HCT116 (cell line): ENCODE measurements at regions not wholly inside any gene's neighbourhood (a gene's known extent, or its start where the extent isn't known, plus 50 kb on each side); places are given as distances from the start of the nearest gene placed in this dataset.

Experiments used
- ATAC-seq: fragments of 200-7000 bp; cut with Tn5 transposase; 2 replicates; pipeline ENCODE4 v1.9.1; 2020; ENCODE audit warnings: mild to moderate bottlenecking, moderate library complexity
- BruUV-seq: library from RNA; stranded (reverse); fragments of 400-500 nt; replicated peaks from 2 replicates; lab custom pipeline; 2021; lab: Mats Ljungman, UMichigan
- CTCF ChIA-PET: fragments of 300-600 bp; sonication (Branson Sonifier 250); formaldehyde crosslinking; loops from one replicate; lab custom pipeline; 2021; ENCODE audit warnings: antibody characterized with exemption; lab: Charles Lee
- POLR2A ChIA-PET: fragments of 300-600, 350-600 bp; sonication (Branson Sonifier 250); formaldehyde crosslinking; loops from one replicate; lab custom pipeline; 2021; ENCODE audit warnings: antibody characterized with exemption; lab: Charles Lee
- RAD21 ChIA-PET, 2 experiments: fragments of 300-600 bp; sonication (Branson Sonifier 250); formaldehyde crosslinking; loops; one replicate each; lab custom pipeline; 2023; ENCODE audit warnings: low total read pairs in 2 of 2; ENCODE audit not compliant: uncharacterized antibody in 2 of 2, unreplicated experiment in 2 of 2, low non-redundant PET in 1 of 2; lab: Charles Lee
- DNase-seq: peaks from one replicate; pipeline ENCODE4 v3.0.0-alpha.2; 2010; ENCODE audit warnings: low read depth, low spot score
- H2AFZ ChIP-seq: fragments of 200-600 bp; shearing (Covaris generic), sonication (generic); 2 replicates; pipeline ENCODE4 v1.6.1; 2017; ENCODE audit warnings: low read depth, mixed run types, mixed read lengths, antibody characterized with exemption, low read length; ENCODE audit not compliant: poor library complexity, severe bottlenecking
- H3K27ac ChIP-seq: 2 replicates; pipeline ENCODE4 v1.5.1; 2012; ENCODE audit warnings: low read depth, low read length
- H3K27me3 ChIP-seq: fragments of 200-600 bp; sonication (generic); 2 replicates; pipeline ENCODE4 v1.6.1; 2016; ENCODE audit warnings: mixed run types, low read length, mixed read lengths; ENCODE audit not compliant: insufficient read depth
- H3K36me3 ChIP-seq, 2 experiments: fragments of 200-500 bp in 1 of 2; fragments of 200-600 bp in 1 of 2; sonication (Bioruptor generic) in 1 of 2; sonication (generic) in 1 of 2; 2 replicates each; pipeline versions ENCODE4 v1.5.1 to v1.6.1; 2014 to 2016; ENCODE audit warnings: low read length in 2 of 2, inconsistent platforms in 1 of 2, mixed read lengths in 1 of 2, mixed run types in 1 of 2; ENCODE audit not compliant: insufficient read depth in 2 of 2, control insufficient read depth in 1 of 2
- H3K4me1 ChIP-seq, 2 experiments: fragments of 200-600 bp in 1 of 2; sonication (generic) in 1 of 2; 2 replicates each; pipeline versions ENCODE4 v1.5.1 to v1.6.1; 2012 to 2017; ENCODE audit warnings: low read length in 2 of 2, inconsistent platforms in 1 of 2, mild to moderate bottlenecking in 1 of 2, mixed read lengths in 1 of 2, mixed run types in 1 of 2, moderate library complexity in 1 of 2; ENCODE audit not compliant: insufficient read depth in 2 of 2, control insufficient read depth in 1 of 2
- H3K4me2 ChIP-seq: fragments of 200-600 bp; sonication (generic); 2 replicates; pipeline ENCODE4 v1.6.1; 2017; ENCODE audit warnings: mixed run types, low read length, mixed read lengths
- H3K4me3 ChIP-seq, 2 experiments: fragments of 200-600 bp in 1 of 2; sonication (generic) in 1 of 2; replicated peaks in 1 of 2; 2 replicates each; pipeline ENCODE4 v1.5.1; 2011 to 2016; ENCODE audit warnings: low read length in 2 of 2, control low read depth in 1 of 2, low read depth in 1 of 2, mild to moderate bottlenecking in 1 of 2, mixed read lengths in 1 of 2, mixed run types in 1 of 2
- H3K79me2 ChIP-seq: fragments of 200-600 bp; sonication (generic); 2 replicates; pipeline ENCODE4 v1.6.1; 2017; ENCODE audit warnings: mild to moderate bottlenecking, mixed run types, low read length, moderate library complexity, mixed read lengths; ENCODE audit not compliant: insufficient read depth
- H3K9ac ChIP-seq: fragments of 200-600 bp; sonication (generic); 2 replicates; pipeline ENCODE4 v1.6.1; 2016; ENCODE audit warnings: low read length, mixed read lengths
- H3K9me2 ChIP-seq: fragments of 200-600 bp; sonication (generic), shearing (Covaris generic); 2 replicates; pipeline ENCODE4 v1.6.1; 2017; ENCODE audit warnings: mixed run types, mild to moderate bottlenecking, moderate library complexity; ENCODE audit not compliant: insufficient read depth
- H3K9me3 ChIP-seq, 2 experiments: fragments of 200-500 bp in 1 of 2; fragments of 200-600 bp in 1 of 2; sonication (Bioruptor generic) in 1 of 2; sonication (generic) in 1 of 2; 2 replicates each; pipeline ENCODE4 v1.6.1; 2014 to 2017; ENCODE audit warnings: low read length in 2 of 2, mixed read lengths in 2 of 2, inconsistent platforms in 1 of 2, low read depth in 1 of 2, mild to moderate bottlenecking in 1 of 2, mixed run types in 1 of 2, moderate library complexity in 1 of 2; ENCODE audit not compliant: control insufficient read depth in 1 of 2, insufficient read depth in 1 of 2
- H4K20me1 ChIP-seq: fragments of 200-600 bp; sonication (generic), shearing (Covaris generic); 2 replicates; pipeline ENCODE4 v1.6.1; 2017; ENCODE audit warnings: mixed run types, mild to moderate bottlenecking, moderate library complexity; ENCODE audit not compliant: insufficient read depth
- CBX3 ChIP-seq: IDR thresholded peaks from 2 replicates; pipeline ENCODE4 v1.6.1; 2012; ENCODE audit warnings: low read depth
- CEBPB ChIP-seq: IDR thresholded peaks from 2 replicates; pipeline ENCODE4 v1.6.1; 2012; ENCODE audit warnings: low read depth
- EGR1 ChIP-seq: IDR thresholded peaks from 2 replicates; pipeline ENCODE4 v1.6.1; 2012; ENCODE audit warnings: low read depth
- JUND ChIP-seq: IDR thresholded peaks from 2 replicates; pipeline ENCODE4 v1.6.1; 2012
- POLR2A ChIP-seq: IDR thresholded peaks from 2 replicates; pipeline ENCODE4 v1.7.0; 2011; ENCODE audit warnings: borderline replicate concordance; ENCODE audit not compliant: insufficient read depth, insufficient read length; ENCODE audit errors: extremely low read depth
- POLR2AphosphoS5 ChIP-seq: IDR thresholded peaks from 2 replicates; pipeline ENCODE4 v1.6.1; 2011; ENCODE audit warnings: mild to moderate bottlenecking, low read depth, low read length, moderate library complexity
- RAD21 ChIP-seq: IDR thresholded peaks from 2 replicates; pipeline ENCODE4 v1.6.1; 2012; ENCODE audit warnings: low read depth, mild to moderate bottlenecking
- SIN3A ChIP-seq: IDR thresholded peaks from 2 replicates; pipeline ENCODE4 v1.6.1; 2012; ENCODE audit warnings: low read depth
- SP1 ChIP-seq: IDR thresholded peaks from 2 replicates; pipeline ENCODE4 v1.6.1; 2012; ENCODE audit warnings: low read depth
- ZFX ChIP-seq: fragments of 450-650 bp; IDR thresholded peaks from 2 replicates; pipeline ENCODE4 v1.6.1; 2017
- ZNF274 ChIP-seq: fragments of 200-500 bp; sonication (Bioruptor generic); IDR thresholded peaks from 2 replicates; pipeline ENCODE4 v1.6.1; 2014; ENCODE audit warnings: mild to moderate bottlenecking, low read depth, low read length, inconsistent platforms
- intact Hi-C: fragments of 100-400 bp; cut with micrococcal nuclease; formaldehyde crosslinking; loops from 2 replicates; pipeline ENCODE4 v1.10.0; 2022
- TF ChIP-seq, protein P1 (sequence below): IDR thresholded peaks from 2 replicates; pipeline ENCODE4 v1.6.1; 2012; ENCODE audit warnings: low read depth
- TF ChIP-seq, protein P2 (sequence below): IDR thresholded peaks from 2 replicates; pipeline ENCODE4 v1.6.1; 2012
- TF ChIP-seq, protein P3 (sequence below): IDR thresholded peaks from 2 replicates; pipeline ENCODE4 v1.6.1; 2012

DNA sequence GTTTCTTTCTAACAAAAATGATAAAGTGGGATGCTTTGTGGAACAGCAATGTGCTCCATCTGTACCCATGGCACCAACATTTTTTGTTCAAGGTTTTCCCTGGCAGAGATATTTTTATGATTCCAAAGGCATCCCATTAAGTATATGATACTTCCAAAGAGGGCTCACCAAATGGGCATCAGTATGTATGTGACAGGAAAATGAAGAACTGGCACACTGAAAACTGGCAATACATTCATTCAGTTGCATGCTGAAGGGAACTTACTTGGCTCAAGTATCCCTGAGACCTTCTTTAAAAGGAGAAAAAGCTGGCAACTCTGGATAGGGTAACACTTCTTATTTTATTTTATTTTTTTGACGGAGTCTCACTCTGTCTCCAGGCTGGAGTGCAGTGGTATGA is 249.8 kb downstream of the IL20RB start:
- Histone ChIP-seq H3K79me2 (no peaks in the 10 kb centered on the region), H3K4me2 (no peak overlapping the region), H3K9me2 (no peaks in the 10 kb centered on the region), H3K36me3 (no peaks in the 10 kb centered on the region), H3K4me1 (no peaks in the 10 kb centered on the region), H4K20me1 (no peaks in the 10 kb centered on the region), H3K4me3 (no peak overlapping the region), H3K9me3 (no peaks in the 10 kb centered on the region), H3K9ac (no peak overlapping the region), H2AFZ (no peak overlapping the region), H3K27me3 (peaks cover 22% of the 10 kb centered on the region), H3K27ac (no peak overlapping the region)
- ATAC-seq (no peak), DNase-seq (no peak)
- RAD21 ChIA-PET: no interaction called here
- intact Hi-C loops: no loop called here
- BruUV-seq: no TSS peak
- POLR2A ChIA-PET: no interaction called here
- no peak for TF ChIP-seq RAD21
- no peak for TF ChIP-seq ZFX
- no peak for TF ChIP-seq SP1
- TF ChIP-seq, protein P1, sequence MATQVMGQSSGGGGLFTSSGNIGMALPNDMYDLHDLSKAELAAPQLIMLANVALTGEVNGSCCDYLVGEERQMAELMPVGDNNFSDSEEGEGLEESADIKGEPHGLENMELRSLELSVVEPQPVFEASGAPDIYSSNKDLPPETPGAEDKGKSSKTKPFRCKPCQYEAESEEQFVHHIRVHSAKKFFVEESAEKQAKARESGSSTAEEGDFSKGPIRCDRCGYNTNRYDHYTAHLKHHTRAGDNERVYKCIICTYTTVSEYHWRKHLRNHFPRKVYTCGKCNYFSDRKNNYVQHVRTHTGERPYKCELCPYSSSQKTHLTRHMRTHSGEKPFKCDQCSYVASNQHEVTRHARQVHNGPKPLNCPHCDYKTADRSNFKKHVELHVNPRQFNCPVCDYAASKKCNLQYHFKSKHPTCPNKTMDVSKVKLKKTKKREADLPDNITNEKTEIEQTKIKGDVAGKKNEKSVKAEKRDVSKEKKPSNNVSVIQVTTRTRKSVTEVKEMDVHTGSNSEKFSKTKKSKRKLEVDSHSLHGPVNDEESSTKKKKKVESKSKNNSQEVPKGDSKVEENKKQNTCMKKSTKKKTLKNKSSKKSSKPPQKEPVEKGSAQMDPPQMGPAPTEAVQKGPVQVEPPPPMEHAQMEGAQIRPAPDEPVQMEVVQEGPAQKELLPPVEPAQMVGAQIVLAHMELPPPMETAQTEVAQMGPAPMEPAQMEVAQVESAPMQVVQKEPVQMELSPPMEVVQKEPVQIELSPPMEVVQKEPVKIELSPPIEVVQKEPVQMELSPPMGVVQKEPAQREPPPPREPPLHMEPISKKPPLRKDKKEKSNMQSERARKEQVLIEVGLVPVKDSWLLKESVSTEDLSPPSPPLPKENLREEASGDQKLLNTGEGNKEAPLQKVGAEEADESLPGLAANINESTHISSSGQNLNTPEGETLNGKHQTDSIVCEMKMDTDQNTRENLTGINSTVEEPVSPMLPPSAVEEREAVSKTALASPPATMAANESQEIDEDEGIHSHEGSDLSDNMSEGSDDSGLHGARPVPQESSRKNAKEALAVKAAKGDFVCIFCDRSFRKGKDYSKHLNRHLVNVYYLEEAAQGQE: no peak
- TF ChIP-seq JUND: no peak
- no peak for TF ChIP-seq CEBPB
- TF ChIP-seq, protein P2, sequence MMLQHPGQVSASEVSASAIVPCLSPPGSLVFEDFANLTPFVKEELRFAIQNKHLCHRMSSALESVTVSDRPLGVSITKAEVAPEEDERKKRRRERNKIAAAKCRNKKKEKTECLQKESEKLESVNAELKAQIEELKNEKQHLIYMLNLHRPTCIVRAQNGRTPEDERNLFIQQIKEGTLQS: no peak
- no peak for TF ChIP-seq POLR2A
- TF ChIP-seq, protein P3, sequence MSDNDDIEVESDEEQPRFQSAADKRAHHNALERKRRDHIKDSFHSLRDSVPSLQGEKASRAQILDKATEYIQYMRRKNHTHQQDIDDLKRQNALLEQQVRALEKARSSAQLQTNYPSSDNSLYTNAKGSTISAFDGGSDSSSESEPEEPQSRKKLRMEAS: no peak
- TF ChIP-seq ZNF274: no peak
- no peak for TF ChIP-seq POLR2AphosphoS5
- no peak for TF ChIP-seq EGR1
- TF ChIP-seq SIN3A: no peak
- no peak for TF ChIP-seq CBX3
- CTCF ChIA-PET: no interaction called here
